ENCODE measurements at regions not wholly inside any gene's neighbourhood (a gene's known extent, or its start where the extent isn't known, plus 50 kb on each side); places are given as distances from the start of the nearest gene placed in this dataset.

DNA sequence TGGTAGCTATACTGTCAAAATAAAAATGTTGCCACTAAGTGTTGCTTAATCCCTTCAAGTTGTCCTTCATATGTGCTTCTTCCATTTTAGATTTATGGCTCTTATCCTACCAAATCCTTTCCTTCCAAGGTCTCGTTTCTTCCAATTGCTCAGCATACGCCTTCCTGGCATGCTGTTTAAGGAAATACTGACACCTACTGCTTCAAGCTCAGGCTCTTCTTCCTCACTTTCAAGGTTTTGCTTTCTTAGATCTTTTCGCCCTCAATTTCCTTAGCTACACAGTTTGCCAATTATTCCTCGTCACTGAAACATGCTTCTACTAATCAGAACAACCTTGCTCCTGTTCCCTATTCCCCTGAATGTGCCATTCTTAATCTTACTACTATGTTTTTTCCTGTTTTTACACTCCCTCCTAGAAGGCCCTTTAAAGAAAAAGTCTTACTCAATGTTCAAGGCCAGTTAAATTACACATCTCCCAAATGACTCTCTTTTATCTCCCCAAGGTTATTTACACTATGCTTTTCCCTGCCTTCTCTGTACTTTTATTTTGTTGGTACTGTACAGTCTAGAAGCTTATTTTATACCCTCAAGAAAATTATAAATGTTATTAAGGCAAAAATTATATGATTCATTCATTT, 343.1 kb downstream of the MZT1 start:
- Mint-ChIP-seq H3K27ac (no peak overlapping the region), H3K9me3 (peaks cover 0 to 7% of the 10 kb centered on the region in 2 donors), H3K36me3 (no peaks in the 10 kb centered on the region)
- ATAC-seq (no peak), DNase-seq (ENCODE audit: low spot score in 2 of 2) (no peak)

DNA sequence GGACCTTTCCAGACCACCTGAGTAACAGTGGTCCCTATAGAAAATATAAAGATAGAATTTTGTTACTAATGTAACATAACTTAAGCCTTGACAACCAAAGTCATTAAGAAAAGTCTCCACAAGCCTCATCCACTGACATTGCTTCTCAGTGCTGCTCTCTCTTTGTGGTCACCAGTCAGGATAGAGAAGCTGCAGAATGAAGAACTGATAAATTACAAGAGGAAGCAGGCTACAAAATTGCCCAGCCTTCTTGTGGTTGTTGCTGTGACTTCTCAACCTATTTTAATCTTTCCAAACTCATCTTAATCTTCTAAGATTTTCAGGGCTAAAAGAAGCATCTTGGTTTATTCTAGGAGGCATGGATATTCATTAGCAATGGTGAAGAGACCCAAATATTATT, 343.8 kb downstream of the MZT1 start:
- Mint-ChIP-seq H3K9me3 (peaks cover 0 to 7% of the 10 kb centered on the region in 2 donors), H3K36me3 (no peaks in the 10 kb centered on the region), H3K27ac (no peak overlapping the region)
- ATAC-seq (no peak), DNase-seq (ENCODE audit: low spot score in 2 of 2) (no peak)

DNA sequence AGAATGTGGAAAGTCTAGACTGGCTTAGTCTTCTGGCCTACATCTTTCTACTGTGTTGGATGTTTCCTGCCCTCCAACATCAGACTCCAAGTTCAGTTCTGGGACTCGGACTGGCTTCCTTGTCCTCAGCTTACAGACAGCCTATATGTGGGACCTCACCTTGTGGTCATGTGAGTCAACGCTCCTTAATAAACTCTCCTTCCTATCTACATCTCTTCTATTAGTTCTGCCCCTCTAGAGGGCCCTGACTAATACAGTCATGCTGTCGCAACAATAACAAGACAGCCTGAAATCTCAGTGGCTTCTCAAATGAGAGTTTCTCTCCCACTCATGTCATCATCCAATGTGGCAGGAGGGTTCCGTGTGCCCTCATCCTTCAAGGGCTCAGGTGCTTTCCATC, 347.8 kb downstream of the MZT1 start:
- peaks cover 0 to 11% of the 10 kb centered on the region in 2 donors for H3K9me3 Mint-ChIP-seq
- no peak for ATAC-seq
- no peak for DNase-seq (ENCODE audit: low spot score in 2 of 2)
- H3K27ac Mint-ChIP-seq = no peak overlapping the region
- peaks cover 0 to 5% of the 10 kb centered on the region in 2 donors for H3K36me3 Mint-ChIP-seq

DNA sequence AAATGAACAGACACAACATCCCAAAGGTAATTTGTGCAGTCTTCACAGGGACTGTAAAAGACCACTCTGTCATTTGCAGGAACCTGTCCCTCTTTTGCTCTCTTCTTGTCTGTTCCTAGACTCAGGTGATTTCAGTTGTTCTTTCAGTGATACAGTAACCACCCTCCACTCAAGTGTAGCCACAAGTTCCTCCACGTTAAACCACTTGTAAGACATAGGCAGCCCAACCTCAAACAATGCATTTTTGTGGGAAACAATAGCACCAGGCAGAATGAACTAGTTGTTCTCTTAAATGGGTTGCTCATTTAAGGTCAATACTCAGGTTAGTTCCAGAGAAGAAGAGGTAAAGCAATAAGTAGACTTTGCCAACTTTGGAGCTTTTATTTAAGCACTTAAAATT, 359.4 kb downstream of the MZT1 start:
- no peak overlapping the region for H3K27ac Mint-ChIP-seq
- no peaks in the 10 kb centered on the region for H3K36me3 Mint-ChIP-seq
- peaks cover 0 to 4% of the 10 kb centered on the region in 2 donors for H3K9me3 Mint-ChIP-seq
- DNase-seq (ENCODE audit: low spot score in 2 of 2) (no peak), ATAC-seq (no peak)

DNA sequence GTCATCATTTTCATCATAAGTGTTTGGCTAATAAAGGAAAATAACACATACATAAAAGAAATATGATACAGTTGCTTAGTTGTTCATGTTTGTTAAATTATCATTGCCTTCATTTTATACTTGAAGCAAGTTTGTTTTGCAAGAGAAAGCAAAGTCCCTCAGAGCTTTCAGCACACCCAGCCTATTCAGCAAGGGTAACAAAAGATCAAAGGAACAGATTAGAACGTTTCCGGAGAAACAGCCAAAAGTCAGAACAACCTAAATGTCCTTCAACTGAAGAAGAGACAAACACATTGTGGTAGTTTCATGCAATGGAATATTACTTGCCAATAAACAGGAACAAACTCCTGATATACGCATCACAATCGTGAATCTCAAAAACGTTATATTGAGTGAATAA, 380.7 kb downstream of the MZT1 start:
- DNase-seq (ENCODE audit: low spot score in 2 of 2) (no peak), ATAC-seq (no peak)
- Mint-ChIP-seq H3K27ac (no peak overlapping the region), H3K36me3 (no peaks in the 10 kb centered on the region), H3K9me3 (peaks cover 9 to 15% of the 10 kb centered on the region in 2 donors)

DNA sequence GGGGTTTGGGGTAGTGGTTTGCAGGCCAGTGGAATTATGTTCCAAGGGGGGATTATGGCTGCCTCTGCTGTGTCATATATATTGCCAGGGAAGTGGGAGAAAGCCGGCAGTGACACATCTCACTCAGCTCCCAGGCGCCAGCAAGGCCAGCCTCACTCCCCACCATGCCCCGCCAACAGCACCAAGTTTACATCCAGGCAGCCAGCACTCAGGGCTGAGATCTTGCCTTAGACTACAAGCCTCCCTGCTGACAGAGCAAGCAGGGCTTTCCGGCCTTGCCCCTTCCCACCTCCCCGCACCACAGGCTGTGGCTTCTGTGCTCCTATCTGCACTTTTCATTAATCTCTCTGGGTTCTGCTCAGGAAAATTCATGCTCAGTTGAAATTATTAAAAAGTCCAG, 385.1 kb downstream of the MZT1 start:
- no peaks in the 10 kb centered on the region for H3K36me3 Mint-ChIP-seq
- DNase-seq (ENCODE audit: low spot score in 2 of 2) (no peak), ATAC-seq (no peak)
- H3K9me3 Mint-ChIP-seq = peaks cover 10 to 15% of the 10 kb centered on the region in 2 donors
- no peak overlapping the region for H3K27ac Mint-ChIP-seq

DNA sequence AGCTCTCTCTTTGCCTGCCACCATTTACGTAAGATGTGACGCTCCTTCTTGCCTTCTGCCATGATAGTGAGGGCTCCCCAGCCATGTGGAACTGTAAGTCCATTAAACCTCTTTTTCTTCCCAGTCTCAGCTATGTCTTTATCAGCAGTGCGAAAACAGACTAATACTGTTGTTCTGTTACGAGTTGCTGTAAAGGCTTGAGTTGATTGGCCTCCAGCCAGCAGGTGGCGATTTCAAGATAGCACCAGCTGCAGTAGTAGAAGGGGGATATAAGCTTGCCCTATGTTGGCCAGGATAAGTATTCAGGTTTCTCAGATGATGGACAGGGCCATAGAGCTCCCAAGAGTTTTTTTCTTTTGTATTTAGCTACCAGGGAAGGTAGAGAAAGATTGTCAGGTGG, 385.5 kb downstream of the MZT1 start:
- Mint-ChIP-seq H3K27ac (no peak overlapping the region), H3K36me3 (no peaks in the 10 kb centered on the region), H3K9me3 (peaks cover 10 to 15% of the 10 kb centered on the region in 2 donors)
- no peak for DNase-seq (ENCODE audit: low spot score in 2 of 2)
- ATAC-seq = no peak

DNA sequence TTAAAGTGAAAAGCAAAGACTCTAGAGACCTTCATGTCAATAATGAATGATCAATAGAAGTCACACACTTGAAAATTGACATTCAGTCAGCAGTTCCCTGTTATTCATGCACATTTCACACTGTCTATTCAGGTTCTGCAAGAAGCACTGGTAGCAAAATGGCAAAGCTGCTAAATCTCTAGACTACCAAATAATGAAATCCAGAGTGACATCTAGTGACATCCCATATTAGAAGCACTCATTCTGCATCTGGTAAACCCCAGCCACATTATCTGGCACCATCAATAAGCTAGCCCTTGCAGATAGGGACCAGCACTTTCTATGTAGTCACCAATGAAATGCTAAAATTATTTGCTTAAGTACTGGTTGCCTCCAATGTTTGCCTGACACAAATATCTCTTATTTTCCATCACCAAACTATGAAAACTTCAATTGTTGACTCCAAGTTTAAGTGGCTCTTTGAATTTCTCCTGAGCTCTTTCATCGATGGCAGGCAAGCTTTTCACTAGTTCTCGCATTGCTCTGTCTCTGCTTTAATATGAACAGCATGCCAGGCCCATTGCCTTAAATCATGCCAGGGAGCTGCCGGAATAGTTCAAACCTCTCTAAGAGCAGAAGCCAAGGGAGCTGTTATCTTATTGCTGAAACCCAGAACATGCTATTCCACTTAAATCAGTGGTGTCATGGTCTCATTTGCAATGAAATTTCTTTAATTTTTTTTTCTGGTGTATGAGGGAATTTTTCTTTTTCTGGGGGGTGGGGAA, 409.9 kb downstream of the MZT1 start:
- Mint-ChIP-seq H3K36me3 (no peaks in the 10 kb centered on the region), H3K9me3 (peaks cover 0 to 13% of the 10 kb centered on the region in 2 donors), H3K27ac (no peak overlapping the region)
- no peak for DNase-seq (ENCODE audit: low spot score in 2 of 2)
- no peak for ATAC-seq

DNA sequence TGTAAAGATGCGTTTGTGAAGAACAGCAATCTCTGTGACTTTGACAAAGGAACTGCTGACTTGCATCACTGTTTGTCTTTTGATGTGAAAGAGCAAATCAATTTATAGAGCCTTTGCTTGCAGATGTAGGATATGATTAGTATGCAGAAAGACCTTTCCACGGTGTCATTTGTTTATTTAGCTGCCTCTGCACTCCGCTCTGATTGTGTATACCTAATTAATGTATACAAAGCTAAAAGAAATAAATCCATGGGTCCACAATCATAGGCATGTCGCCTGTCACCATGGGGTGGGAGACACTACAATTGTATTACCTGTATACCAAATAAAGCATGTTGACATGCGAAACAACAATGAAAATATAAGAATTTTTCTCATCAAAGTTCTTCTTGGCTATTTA, 410.7 kb downstream of the MZT1 start:
- no peak for ATAC-seq
- peaks cover 0 to 13% of the 10 kb centered on the region in 2 donors for H3K9me3 Mint-ChIP-seq
- no peaks in the 10 kb centered on the region for H3K36me3 Mint-ChIP-seq
- no peak overlapping the region for H3K27ac Mint-ChIP-seq
- no peak for DNase-seq (ENCODE audit: low spot score in 2 of 2)

DNA sequence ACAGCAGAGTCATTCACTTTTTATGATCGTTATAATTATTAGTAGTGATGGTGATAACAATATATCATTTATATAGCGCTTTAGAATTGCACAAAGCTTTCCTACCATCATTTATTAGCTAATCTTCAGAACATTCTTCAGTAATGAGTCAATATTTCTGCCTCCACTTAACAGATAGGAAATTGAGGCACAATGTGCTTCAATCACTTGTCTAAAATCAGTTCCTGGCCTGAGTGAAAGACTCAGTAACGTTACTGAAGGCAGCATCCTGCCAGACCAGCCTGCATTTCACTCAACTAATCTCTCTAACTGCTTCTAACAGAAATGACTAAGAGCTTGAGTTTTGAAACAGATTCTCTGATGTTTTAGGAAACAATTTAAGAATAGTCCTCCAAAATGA, 412.1 kb downstream of the MZT1 start:
- DNase-seq (ENCODE audit: low spot score in 2 of 2) (no peak), ATAC-seq (no peak)
- Mint-ChIP-seq H3K36me3 (no peaks in the 10 kb centered on the region), H3K27ac (no peak overlapping the region), H3K9me3 (peaks cover 0 to 13% of the 10 kb centered on the region in 2 donors)

DNA sequence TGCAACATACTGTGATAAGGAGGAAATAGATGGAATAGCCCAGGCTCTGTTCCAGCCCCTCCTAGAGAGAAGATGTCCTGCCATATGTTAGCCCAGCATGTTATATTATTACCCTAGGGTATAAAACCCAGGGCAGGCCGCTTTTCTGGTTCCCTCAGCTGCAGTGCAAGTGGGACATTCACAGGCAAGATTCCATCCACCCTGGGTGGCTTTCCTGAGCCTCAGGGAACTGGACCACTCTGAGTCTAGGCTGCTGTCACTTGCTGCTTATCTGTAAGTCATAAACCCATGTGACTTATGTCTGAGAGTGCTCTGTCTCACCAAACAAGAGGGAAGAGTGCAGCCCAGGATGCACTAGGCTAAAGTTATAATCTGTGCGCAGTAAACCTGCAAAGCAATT, 413.2 kb downstream of the MZT1 start:
- Mint-ChIP-seq H3K27ac (no peak overlapping the region), H3K9me3 (peaks cover 0 to 13% of the 10 kb centered on the region in 2 donors), H3K36me3 (no peaks in the 10 kb centered on the region)
- ATAC-seq (no peak), DNase-seq (ENCODE audit: low spot score in 2 of 2) (no peak)

DNA sequence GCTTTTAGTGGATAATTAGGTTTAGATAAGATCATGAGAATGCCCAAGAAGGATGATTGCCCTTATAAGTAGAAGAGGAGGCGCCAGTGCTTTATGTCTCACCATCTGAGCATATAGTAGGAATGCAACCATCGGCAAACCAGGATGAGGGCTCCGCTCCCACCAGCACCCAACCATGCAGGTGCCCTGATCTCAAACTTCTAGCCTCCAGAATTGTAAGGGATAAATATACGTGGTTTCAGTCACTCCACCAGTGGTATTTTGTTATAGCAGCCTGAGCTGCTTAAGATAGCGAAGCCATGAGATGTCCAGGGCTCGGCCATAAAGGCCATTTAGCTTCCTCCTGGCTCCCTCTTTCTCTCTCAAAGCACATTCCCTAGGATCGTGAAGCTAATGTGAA, 413.9 kb downstream of the MZT1 start:
- Mint-ChIP-seq H3K27ac (no peak overlapping the region), H3K9me3 (peaks cover 0 to 13% of the 10 kb centered on the region in 2 donors), H3K36me3 (no peaks in the 10 kb centered on the region)
- DNase-seq (ENCODE audit: low spot score in 2 of 2) (no peak), ATAC-seq (no peak)

DNA sequence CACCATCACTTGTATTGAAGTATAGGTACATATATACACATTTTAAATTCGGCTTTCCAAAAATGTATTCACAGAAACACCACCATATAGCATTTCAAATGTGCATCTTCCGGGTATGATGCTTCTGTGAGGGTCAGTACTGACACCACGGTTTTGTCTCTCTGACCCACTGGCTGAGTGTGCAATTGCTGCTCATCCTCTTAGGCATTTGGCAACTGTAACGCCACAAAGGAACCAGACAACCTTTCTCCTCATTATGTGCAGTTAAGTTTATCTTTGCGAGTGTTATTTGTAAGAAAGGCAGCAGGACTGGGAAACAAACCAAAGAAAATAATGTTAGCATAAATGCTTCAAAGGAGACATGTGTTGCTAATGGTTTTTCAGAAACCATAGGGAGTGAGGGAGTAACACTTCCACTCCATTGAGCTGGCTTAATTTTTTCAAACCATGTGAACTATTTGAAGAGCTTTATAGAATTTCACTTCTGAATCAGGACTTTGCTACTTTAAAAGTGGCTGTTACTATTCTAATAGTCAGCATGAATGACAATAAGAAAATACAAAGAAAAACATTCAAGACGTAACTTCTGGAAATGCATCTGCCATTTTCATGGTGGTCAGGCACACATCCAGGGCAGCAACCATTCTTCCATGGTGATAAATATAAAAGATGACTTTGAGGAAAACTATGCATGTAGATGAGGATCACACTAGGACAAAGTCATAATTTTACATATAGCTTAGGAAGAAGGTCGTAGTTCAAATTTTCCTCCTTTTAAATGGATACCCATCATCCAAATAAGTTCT, 423.3 kb downstream of the MZT1 start:
- ATAC-seq (no peak), DNase-seq (ENCODE audit: low spot score in 2 of 2) (no peak)
- H3K27ac Mint-ChIP-seq = no peak overlapping the region

DNA sequence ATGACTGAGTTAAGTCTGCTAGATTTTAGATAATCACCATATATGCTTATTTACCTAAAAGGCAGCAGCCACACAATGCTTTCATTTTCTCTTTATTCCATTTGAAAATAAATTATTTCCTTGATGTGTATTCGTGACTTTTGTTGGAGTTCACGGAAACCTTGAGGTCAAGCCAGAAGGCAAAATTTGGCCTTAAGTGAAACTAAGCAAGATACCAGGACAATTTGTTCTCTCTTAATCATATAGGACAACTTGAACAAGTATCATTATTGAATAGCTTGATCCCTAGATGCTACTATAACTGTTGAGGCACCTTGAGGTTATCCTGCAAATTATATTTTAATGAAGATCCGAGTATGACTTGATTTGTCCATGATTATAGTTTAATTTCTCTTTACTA, 429.2 kb upstream of the DACH1 start:
- Mint-ChIP-seq H3K27ac (no peak overlapping the region), H3K36me3 (no peaks in the 10 kb centered on the region)
- DNase-seq (ENCODE audit: low spot score in 2 of 2) = no peak

More for the DNA sequence above, 423.3 kb downstream of the MZT1 start:
- H3K9me3 Mint-ChIP-seq = peaks cover 0 to 6% of the 10 kb centered on the region in 2 donors
- no peaks in the 10 kb centered on the region for H3K36me3 Mint-ChIP-seq

DNA sequence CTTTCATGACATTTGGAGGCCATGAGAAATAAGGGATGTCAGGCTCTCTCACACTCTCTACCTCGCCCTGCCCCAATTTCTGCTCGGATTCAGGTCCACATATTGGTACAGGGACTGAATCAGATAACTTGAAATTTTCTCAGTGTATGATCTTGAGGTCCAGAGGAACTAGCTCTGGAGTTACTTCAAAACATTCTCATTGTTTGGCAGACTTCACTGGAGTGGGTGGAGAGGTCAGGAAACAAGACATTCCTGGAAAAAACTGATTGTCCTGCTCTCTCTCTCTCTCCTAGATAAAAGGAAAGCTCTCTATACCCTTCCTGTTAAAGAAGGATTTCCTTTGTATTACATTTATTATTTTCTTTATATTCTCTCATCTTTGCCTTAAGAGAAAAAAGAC, 428.1 kb upstream of the DACH1 start:
- Mint-ChIP-seq H3K36me3 (no peaks in the 10 kb centered on the region), H3K27ac (no peak overlapping the region), H3K9me3 (peaks cover 13 to 18% of the 10 kb centered on the region in 2 donors)
- no peak for DNase-seq (ENCODE audit: low spot score in 2 of 2)
- ATAC-seq = no peak

More for the DNA sequence above, 429.2 kb upstream of the DACH1 start:
- no peak for ATAC-seq
- H3K9me3 Mint-ChIP-seq = peaks cover 13 to 18% of the 10 kb centered on the region in 2 donors

DNA sequence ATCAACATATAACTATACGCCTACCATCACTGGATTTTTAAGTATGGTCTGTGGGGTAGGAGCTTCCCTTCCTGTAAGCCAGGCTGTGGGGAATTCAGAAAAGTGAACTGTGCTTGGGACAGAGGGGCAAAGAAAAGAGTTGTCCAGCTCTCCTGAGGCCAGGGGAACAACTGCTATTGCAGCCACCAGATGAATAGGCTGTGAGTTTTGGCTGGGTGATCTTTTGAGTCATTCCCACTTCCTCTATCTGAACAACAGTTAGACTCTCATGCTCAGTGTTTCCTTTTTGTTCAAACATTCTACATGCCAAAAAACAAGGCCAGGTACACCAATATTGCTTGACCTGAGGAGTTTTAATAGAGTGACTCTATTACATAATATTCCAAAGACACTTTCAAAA, 426.2 kb upstream of the DACH1 start:
- ATAC-seq (no peak), DNase-seq (ENCODE audit: low spot score in 2 of 2) (no peak)
- Mint-ChIP-seq H3K9me3 (peaks cover 13 to 18% of the 10 kb centered on the region in 2 donors), H3K36me3 (no peaks in the 10 kb centered on the region), H3K27ac (no peak overlapping the region)

DNA sequence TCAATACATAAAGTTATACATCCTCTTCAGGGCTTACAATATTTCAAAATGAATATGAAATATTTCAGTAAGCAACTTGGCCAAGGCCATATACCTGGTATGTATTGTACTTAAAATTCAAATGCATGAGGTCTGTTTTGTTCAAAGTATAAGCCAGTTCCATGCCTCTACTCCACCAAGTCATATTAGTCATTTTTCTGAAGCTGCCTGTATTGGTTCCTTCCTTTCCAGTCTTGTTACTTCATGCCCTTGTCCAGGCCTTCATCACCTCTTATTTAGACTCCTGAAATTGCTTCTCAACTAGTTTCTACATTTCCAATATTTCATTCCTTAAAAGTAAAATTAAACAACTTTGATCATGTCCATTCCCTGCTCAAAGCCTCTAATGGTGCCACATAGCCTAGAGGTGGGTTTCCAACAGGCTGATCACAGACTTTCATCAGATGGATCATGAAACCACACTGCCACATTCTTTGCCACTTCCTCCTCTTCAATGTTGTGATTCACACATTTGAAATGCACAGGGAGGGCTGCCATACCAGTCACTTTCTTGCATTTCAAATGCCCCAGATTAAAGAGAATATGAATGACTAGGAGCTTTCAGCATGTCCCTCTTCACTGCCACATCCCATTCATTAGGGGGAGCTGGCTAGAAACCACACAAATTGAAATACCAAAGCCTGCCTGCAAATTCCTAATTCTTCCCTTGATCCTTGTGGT, 424.1 kb upstream of the DACH1 start:
- ATAC-seq (no peak), DNase-seq (ENCODE audit: low spot score in 2 of 2) (no peak)
- no peaks in the 10 kb centered on the region for H3K36me3 Mint-ChIP-seq
- H3K27ac Mint-ChIP-seq = no peak overlapping the region
- H3K9me3 Mint-ChIP-seq = peaks cover 13 to 18% of the 10 kb centered on the region in 2 donors
